ENCODE measurements at regions not wholly inside any gene's neighbourhood (a gene's known extent, or its start where the extent isn't known, plus 50 kb on each side); places are given as distances from the start of the nearest gene placed in this dataset.

DNA sequence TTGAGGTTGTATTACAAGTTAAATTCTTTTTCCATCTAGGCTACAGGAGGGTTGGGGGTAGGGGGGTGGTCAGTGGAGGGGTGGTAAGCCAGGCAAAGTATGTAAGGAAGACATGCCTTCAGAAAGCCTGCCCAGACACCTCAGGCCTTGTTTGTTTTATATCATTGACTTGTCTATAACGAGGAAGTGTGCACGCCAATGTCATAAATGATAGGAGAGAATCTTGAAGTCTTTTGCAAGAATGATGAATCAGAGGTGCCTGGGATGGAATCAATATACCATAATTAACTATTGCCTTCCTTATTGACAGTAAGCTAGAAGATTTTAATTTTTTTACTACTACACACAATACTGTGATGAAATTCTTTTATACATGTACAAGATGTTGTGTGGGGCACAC, 90.7 kb downstream of the SEC61B start:
- Histone ChIP-seq H3K9me3 (ENCODE audit: control insufficient read depth, insufficient read depth, low read length) (no peaks in the 10 kb centered on the region), H4K20me1 (ENCODE audit: control insufficient read depth, insufficient read depth, low read depth, low read length) (no peaks in the 10 kb centered on the region), H3K4me3 (ENCODE audit: low read length) (no peak overlapping the region)

DNA sequence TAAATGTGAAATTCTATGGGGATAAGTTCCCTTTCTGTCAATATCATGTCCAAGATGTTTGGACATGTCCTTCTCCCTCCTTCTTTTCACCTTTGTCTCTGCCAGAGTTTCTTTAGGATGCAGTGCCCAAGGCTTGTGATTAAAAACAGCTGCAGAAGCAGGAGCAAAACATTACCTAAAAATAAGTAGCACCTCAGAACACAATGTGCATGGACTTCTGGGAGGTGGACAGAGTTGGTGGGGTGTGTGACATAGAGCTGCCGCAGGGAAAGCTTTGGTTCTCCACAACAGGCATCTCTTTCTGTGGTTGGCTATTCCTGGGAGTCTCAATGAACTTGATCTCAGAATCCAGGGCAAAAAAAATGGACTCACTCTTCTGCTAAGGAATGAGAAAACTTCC, 97.0 kb downstream of the SEC61B start:
- H3K9me3 ChIP-seq (ENCODE audit: control insufficient read depth, insufficient read depth, low read length): no peaks in the 10 kb centered on the region

More for the DNA sequence above, 90.7 kb downstream of the SEC61B start:
- no peaks in the 10 kb centered on the region for H3K36me3 ChIP-seq (ENCODE audit: control insufficient read depth, low read length)
- H3K79me2 ChIP-seq (ENCODE audit: control insufficient read depth, low read length): no peaks in the 10 kb centered on the region
- no peak overlapping the region for H3K4me2 ChIP-seq (ENCODE audit: low read length)
- no peaks in the 10 kb centered on the region for H3K4me1 ChIP-seq (ENCODE audit: control insufficient read depth, low read length)
- no peak overlapping the region for H3K27ac ChIP-seq (ENCODE audit: low read depth, low read length)
- H3K9me2 ChIP-seq (replicated peaks; ENCODE audit: control insufficient read depth, low read length): no peaks in the 10 kb centered on the region
- 0 out of 2 replicates have a peak, but pooled peaks cover 5% of the 10 kb centered on the region for H3K27me3 ChIP-seq (ENCODE audit: control insufficient read depth, low read length)
- no peaks in the 10 kb centered on the region for H3F3A ChIP-seq (ENCODE audit: control insufficient read depth, insufficient read depth)
- TF ChIP-seq EZH2phosphoT487 (IDR thresholded peaks at IDR 0.05; ENCODE audit: borderline replicate concordance, low read length): no peak
- TF ChIP-seq, protein P1, sequence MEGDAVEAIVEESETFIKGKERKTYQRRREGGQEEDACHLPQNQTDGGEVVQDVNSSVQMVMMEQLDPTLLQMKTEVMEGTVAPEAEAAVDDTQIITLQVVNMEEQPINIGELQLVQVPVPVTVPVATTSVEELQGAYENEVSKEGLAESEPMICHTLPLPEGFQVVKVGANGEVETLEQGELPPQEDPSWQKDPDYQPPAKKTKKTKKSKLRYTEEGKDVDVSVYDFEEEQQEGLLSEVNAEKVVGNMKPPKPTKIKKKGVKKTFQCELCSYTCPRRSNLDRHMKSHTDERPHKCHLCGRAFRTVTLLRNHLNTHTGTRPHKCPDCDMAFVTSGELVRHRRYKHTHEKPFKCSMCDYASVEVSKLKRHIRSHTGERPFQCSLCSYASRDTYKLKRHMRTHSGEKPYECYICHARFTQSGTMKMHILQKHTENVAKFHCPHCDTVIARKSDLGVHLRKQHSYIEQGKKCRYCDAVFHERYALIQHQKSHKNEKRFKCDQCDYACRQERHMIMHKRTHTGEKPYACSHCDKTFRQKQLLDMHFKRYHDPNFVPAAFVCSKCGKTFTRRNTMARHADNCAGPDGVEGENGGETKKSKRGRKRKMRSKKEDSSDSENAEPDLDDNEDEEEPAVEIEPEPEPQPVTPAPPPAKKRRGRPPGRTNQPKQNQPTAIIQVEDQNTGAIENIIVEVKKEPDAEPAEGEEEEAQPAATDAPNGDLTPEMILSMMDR (IDR thresholded peaks at IDR 0.05; ENCODE audit: low read depth, low read length, poor library complexity, severe bottlenecking): no peak

DNA sequence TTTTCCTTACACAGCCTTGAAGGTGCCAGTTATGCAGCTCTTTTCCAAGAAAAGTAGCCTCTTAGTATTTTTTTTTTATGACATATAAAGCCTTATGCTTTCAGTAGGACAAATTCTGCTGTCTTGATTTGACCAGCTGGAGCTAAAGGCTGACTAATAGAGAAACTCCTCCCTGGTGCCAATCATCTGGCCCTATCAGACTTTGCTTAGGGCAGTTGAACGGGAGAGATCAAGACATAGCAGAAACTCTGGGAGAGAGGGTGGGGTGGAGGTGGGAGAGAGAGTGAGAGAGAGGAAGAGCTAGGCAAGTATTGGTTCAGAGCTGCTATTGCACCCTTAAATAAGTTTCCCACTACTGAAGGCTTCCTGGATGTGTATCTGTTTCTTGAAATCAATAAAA, 100.2 kb downstream of the SEC61B start:
- Histone ChIP-seq H3K4me1 (ENCODE audit: control insufficient read depth, low read length) (no peaks in the 10 kb centered on the region), H3K4me2 (ENCODE audit: low read length) (no peak overlapping the region), H3F3A (ENCODE audit: control insufficient read depth, insufficient read depth) (no peaks in the 10 kb centered on the region), H4K20me1 (ENCODE audit: control insufficient read depth, insufficient read depth, low read depth, low read length) (no peaks in the 10 kb centered on the region), H3K4me3 (ENCODE audit: low read length) (no peak overlapping the region), H3K9me3 (ENCODE audit: control insufficient read depth, insufficient read depth, low read length) (no peaks in the 10 kb centered on the region), H3K79me2 (ENCODE audit: control insufficient read depth, low read length) (no peaks in the 10 kb centered on the region), H3K36me3 (ENCODE audit: control insufficient read depth, low read length) (no peaks in the 10 kb centered on the region), H3K27ac (ENCODE audit: low read depth, low read length) (no peak overlapping the region), H3K27me3 (ENCODE audit: control insufficient read depth, low read length) (peaks cover 18% of the 10 kb centered on the region), H3K9me2 (replicated peaks; ENCODE audit: control insufficient read depth, low read length) (no peaks in the 10 kb centered on the region)
- TF ChIP-seq EZH2phosphoT487 (IDR thresholded peaks at IDR 0.05; ENCODE audit: borderline replicate concordance, low read length): no peak
- TF ChIP-seq, protein P1 (IDR thresholded peaks at IDR 0.05; ENCODE audit: low read depth, low read length, poor library complexity, severe bottlenecking): no peak

More for the DNA sequence above, 97.0 kb downstream of the SEC61B start:
- Histone ChIP-seq H3F3A (ENCODE audit: control insufficient read depth, insufficient read depth) (no peaks in the 10 kb centered on the region), H3K27ac (ENCODE audit: low read depth, low read length) (no peak overlapping the region), H3K4me1 (ENCODE audit: control insufficient read depth, low read length) (no peaks in the 10 kb centered on the region), H3K4me3 (ENCODE audit: low read length) (no peak overlapping the region), H3K36me3 (ENCODE audit: control insufficient read depth, low read length) (no peaks in the 10 kb centered on the region), H3K79me2 (ENCODE audit: control insufficient read depth, low read length) (no peaks in the 10 kb centered on the region), H3K27me3 (ENCODE audit: control insufficient read depth, low read length) (peaks cover 23% of the 10 kb centered on the region), H3K4me2 (ENCODE audit: low read length) (no peak overlapping the region), H4K20me1 (ENCODE audit: control insufficient read depth, insufficient read depth, low read depth, low read length) (no peaks in the 10 kb centered on the region), H3K9me2 (replicated peaks; ENCODE audit: control insufficient read depth, low read length) (no peaks in the 10 kb centered on the region)
- TF ChIP-seq, protein P1 (IDR thresholded peaks at IDR 0.05; ENCODE audit: low read depth, low read length, poor library complexity, severe bottlenecking): no peak
- no peak for TF ChIP-seq EZH2phosphoT487 (IDR thresholded peaks at IDR 0.05; ENCODE audit: borderline replicate concordance, low read length)

Measured in DOHH2 (cell line).